Umbilical cord (tissue), 1 donor: ENCODE measurements at regions not wholly inside any gene's neighbourhood (a gene's known extent, or its start where the extent isn't known, plus 50 kb on each side); places are given as distances from the start of the nearest gene placed in this dataset.

ENCODE experiments used
- DNase-seq: peaks from one replicate; pipeline ENCODE4 v3.0.0-alpha.2; 2015; ENCODE audit warnings: low spot score

DNA sequence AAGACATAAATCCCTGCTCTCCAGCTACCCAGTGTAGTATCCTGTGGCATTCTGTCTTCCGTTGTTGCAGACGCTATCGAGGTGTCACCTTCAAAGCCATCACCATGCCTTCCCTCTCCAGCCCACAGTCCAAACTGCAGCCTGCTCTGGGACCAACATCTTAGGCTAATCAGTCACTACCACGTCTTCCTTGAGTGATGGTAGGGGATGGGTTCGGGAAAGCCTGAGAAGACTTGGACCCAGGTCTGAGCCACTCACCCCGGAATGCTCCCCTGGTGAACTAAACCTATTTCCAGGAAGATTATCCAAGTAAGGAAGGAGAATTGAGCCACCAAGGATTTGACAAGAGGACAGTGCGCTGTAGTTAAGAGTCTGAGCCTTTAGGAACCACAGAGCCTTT is 52.9 kb upstream of the IRX1 start:
- DNase-seq: no peak

DNA sequence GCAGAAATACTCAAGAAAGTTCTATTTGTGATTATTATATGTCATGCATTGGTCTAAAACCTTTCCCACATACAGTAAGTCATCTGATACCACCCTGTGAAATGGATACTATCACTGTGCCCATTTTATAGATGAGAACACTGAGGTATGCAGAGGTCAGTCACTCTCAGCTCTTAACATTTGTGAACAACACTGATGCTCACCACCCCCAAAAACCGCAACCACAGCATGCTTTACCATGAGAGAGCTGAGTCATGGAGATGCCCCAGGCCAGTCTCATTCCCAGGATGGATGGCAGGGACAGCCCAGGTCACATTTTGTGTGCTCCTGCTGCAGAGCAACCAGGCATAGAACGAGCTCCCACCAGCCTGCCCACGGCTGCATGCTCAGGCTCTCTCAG is 53.5 kb upstream of the IRX1 start:
- no peak for DNase-seq

DNA sequence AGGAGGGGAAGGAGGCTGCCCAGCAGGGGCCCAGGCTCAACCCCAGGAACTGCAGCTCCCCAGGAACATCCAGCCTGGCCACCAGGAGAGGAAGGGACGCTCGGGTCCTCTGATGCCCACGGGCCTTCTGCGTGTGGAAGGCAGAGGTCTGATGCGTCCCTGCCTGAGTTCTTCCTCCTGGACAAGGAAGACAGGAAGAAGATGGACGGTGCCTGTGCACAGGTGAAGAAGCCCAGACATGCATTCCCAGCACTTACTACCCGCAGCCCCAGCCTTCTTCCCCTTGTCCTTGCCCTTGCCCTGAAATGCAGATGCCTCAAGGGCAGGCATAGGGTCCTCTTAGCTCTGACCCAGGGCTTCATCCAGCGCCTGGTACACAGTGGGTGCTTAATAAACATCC is 56.7 kb upstream of the IRX1 start:
- DNase-seq: no peak

DNA sequence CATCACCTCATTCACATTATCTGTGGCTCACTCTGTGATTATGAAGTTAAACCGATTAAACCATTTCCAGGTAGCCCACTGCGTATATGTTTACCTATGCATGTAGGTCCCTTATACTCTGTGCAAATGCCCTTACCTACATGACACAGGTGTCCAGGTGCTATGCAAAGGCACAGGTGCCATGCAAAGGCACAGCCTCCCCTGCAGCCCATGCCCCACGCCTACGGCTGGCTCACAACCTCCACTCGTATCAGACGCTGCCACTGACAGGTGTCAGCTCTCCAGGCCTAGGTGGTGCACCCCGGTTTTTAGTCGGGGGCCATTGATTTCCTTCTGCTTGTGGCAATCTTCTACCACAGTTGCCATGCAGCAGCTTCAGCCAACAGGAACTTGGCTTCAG is 57.7 kb upstream of the IRX1 start:
- no peak for DNase-seq

DNA sequence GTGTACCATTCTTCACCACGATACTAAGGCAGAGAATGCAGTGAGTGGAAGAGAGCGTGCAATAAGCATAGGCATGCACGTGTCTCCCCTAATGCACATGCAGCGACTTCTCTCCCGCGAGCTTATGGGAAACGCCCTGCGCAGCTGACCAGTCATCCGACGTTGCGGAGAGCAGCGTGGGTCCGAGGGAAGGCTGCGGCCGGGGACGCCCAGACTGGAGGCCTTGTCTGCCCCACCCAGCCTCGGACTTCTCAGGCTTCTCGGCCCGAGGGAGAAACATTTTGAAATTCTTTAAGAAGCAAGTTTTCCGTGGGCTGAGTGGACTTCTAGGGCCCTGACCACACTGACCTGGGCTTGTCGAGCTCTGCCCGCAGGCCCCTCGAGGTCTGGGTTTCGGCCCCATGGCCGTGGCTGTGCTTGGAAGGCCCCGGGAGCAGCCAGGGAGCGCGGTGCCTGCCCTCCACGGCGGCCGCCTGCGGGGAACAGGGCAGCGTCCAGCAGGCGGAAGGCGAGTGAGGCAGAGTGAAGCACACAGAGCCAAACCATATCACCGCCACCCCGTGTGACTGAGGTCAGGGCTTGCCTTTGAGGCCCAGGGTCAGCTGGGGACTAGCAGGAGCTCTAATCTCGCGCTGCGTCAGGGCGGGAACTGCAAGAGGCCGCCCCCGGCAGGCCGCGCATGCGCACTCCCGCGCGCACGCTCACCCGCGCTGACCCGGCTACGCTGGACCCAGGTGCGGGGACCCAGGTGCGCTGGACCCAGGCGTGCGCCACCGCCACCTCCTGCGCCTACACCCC is 60.0 kb upstream of the IRX1 start:
- DNase-seq: no peak

DNA sequence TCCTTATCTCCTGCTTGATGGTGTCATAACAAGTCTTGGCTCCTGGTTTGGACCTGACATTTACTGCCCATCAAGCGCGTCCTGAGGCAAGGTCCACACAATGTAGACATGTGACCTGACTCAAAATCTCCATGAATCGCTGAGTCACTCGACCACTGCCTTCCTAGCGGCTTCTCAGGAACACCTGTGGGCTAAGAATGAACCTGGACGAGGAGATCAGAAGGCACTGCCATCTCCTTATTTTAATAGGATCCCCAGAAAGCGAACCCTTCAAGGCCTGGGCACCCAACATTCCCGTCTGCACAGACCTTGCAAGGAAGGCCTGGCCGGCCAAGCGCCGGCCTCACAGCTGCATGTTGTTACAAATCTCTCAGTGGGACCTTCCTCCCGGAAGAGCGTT is 60.6 kb upstream of the IRX1 start:
- DNase-seq: no peak

DNA sequence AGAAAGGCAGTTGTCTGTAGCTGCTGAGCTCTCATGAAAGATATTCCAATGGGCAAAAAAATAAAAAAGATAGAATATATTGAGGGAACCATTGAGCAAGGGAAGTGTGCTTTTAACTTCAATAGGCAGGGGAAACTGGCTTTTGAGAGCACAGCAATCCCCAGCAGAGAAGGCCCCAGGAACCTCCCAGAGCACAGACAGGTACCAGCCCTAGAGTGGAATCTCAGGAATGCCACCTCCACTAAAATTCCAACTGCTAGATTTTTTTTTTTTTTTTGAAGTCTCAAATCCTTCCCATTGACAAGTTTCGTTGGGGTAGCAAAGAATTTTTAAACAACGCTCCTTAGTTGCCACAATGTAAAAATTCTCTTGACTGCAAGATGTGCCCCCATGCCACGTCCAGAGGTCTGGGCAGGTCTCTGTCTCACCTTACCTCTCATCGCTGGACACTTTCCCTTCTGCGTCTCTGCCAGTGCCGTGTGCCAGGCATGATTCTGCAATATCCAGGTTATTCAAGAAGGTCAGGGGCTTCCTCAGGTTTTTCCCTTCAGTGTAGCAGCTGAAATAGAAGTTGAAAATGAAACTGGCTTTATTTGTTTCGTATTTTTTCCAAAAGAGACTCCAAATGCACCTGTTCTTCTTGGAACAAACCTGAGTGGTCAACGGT is 64.2 kb upstream of the IRX1 start:
- no peak for DNase-seq

DNA sequence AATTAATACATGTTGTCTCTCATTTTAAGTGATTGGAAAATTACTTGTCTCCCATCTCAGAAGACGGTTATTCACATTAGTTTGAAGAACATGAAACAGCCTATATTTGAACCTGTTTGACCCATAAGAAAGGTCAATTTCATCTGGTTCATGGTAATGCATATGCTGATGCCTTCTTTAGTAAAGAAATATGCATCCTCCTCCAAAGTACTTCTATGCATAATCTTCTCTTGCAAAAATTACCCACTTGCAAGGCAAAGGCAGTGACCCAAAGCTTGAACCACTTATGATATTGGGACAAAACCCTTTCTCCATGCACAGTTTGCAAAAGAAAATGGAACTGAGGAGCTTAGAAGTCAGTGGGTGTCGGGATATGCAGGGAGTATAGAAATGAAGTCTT is 65.4 kb upstream of the IRX1 start:
- DNase-seq: no peak

DNA sequence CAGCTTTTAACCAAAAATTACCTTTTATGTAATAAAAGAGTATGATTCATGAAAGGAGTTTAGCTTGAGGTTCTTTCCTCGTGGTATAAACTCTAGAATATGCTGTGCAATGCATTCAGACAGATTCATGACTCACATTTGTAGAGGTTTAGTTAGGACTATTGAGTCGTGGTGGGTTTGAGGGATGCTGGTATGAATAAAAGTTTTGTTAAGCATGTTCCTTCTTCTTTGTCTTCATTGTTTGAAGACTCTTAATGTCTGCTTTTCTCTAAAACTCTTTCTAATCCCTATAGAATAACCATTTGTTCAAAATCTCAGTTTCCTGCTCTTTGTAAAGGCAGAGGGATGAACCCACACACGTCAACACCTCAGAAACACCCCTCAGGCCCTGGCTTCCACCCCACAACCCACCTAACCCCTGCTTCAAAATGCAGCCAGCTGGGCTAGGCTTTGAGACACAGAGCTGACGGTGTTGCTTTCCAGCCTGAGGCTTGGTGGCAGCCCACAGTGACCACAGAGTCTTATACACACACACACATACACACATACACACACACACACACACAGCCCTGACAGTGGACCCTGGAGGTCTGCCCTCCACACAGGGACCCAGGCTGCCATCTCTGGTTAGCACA is 69.0 kb upstream of the IRX1 start:
- DNase-seq: no peak

DNA sequence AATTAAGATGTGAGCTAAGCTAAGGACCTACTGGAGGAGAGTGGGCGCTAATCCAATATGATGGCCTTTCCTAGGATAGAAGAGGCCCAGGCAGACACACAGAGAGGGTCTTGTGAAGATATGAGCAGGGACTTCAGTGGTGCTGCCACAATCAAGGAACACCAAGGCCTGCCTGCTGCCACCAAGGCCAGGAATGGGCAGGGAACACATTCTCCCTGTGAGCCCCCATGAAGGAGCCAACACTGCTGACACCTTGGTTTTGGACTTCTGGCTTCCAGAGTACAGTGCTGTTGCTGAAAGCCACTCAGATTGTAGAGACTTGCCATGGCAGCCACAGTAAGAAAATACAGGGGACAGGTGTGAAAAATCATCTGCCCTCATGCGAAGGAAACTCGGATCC is 73.1 kb upstream of the IRX1 start:
- DNase-seq: no peak

DNA sequence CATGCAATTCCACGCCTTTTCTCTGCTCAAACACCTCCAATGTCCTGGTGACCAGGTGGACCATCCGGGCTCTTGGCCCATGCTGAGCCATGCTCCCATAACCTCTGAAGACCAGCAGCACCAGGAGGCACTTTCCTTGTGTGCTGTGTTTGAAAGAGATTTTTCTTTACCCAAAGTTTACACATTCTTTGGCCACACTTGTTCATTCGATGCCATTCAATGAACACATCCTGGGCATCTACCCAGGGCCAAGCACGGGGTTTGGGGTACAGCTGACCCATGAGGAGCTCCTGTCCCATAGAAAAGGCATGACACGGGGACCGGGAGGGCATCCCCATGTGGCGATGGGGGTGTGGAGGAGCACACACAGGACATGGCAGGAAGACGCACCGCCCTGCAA is 77.1 kb upstream of the IRX1 start:
- DNase-seq: no peak

DNA sequence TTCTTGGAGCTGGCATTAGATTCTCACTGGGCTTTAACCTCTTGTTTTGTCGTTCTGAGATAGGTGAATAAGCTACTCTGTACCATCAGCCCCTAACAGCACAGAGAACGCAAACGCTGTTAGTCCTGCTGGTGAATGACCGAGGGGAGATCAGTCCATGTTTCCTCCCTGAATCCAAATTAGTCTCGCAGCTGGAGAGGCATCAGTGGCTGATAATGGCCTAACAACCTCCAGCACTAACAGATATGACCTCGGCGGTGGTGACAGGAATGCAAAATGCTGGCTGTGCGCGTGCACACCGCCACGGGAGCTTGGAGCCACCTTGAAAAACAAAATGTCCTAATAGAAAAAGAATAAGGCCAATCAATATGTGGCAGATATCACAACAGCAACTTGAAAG is 77.6 kb upstream of the IRX1 start:
- DNase-seq: no peak

DNA sequence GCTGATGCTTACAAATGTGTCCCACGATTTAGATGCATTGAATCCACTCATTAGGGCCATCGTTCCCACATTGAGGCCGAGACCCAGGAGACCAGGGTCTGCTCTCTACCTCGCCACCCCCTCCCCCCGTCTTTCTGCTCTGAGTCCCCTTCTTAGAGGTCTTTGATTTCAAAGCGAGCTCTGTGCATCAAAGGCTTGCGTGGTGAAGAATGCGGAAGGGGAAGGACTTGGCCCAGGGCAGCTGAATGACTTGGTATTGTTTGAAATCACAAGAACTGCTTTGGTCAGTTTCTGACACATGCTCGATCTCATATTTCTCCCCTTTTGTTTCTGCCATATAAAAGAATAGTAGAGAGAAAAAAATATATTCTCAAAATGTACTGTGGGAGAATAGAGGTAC is 78.3 kb upstream of the IRX1 start:
- no peak for DNase-seq

DNA sequence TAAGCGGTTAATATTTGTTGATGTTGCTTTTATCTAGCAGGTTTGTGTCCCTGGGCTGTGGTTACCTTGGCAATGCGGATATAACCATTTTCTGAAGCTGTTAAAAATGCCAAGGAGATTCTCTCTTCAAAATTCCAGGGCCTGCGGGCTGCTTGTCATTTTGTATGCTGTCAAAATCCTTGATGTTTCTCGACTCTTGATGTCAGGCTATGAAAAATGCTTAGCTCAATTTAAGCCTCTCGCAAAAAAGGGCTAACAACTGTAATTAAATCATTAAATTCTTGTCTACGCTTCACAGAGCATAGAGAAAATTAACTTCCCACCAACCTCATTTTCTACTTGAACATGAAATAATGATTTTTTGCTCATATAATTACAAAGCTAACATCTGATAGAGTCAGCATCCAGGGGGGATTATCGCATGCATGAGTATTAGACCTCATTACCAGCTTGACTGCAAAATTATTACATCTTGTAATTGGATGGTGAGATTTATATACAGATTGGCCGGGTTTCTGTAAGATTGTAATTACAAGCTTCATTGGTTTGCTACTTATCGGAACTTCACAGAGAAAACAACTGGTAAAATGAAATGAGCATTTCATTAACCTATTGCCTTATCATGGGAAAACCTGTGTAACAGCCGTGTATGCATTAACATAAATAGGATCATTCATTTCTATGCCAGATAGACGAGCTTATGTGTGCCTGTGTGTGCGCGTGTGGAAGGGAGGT is 83.1 kb upstream of the IRX1 start:
- DNase-seq: no peak

DNA sequence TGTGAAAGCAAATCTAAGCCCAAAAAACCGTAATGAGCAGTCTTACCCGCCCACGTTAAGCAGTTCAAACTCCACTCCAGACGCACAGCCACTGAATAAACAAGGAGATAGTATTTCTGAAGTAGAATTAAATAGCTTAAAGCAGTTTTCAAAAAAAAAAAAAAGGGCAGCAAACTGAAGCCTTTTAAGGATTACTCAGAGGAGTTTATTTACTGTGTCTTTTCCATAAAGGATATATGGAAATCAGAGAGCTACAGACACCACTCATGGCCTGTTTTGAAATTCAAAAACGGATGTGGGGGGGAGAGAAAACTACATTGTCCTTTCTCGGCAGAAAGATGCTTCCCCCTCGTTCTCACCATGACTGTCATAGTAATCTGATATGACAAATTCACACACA is 83.7 kb upstream of the IRX1 start:
- no peak for DNase-seq

DNA sequence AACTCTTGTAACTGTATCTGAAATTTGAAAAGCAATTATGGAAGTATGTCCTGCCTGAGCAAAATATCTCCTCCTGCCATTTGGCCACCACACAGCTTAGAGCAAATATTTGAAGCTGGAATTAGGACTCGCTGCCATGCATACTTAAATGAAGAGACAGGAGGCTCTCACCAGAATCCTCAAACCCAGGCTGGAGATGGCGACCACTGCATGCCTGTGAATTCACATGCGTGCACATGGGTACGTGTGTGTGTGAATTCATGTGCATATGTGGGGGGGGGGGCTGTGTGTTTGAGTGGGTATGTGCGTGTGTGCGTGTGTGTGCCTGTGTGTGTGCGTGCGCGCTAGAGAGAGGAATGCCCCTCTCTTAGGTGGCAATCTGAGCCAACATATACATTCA is 84.1 kb upstream of the IRX1 start:
- no peak for DNase-seq

DNA sequence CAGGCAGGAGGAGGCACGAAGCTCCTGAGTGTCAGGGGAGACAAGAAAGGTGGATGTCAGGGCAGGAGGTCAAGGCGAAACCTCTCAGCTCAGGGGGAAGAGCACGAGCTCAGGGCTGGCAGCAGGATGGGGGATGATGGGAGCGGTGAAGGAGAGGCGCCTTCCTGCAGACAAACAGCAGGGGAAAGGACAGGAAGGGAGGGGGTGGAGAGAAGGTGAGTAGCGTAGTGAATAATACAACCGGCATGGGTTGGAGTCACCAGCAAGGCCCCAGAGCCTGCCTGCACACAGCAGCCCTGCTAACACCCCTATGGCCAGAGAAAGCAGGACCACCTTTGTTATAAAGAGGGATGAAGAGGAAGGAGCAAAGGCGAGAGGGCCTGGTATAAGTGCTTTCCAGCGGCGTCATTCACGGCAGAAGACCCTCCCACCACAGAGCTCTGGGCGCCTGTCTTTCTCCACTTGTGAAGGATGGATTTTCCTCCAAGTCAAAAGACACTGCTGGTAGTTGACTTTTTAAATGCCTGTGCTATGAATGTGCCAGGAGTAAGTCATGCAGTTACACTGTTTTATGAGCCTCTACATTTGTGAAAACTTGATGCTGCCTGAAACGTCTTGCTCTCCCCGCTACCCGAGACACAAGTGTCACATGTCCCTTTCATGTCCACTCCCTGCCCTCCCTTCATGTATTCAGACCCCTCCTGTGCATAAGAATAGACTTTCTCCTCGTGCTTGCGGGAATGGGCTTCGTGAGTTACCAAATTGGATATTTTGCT is 84.8 kb upstream of the IRX1 start:
- no peak for DNase-seq

DNA sequence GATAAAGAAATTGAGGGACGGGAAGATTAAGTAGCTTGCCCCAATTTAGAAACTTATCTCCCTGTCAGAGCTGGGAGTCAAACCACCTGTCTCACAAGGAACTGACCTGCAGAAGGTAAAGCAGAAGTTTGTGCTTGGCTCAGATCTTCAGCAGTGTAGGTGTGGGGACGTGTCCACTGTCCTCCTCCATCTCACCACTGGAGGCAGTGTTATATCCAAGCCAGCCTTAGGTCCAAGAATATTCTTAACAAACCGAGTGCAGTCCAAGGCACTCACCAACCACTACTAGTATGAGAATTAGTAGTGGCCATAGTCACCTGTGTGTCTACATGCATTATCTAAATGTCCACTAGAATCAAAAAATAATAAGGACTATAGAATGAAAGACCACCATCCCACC is 86.3 kb upstream of the IRX1 start:
- no peak for DNase-seq

DNA sequence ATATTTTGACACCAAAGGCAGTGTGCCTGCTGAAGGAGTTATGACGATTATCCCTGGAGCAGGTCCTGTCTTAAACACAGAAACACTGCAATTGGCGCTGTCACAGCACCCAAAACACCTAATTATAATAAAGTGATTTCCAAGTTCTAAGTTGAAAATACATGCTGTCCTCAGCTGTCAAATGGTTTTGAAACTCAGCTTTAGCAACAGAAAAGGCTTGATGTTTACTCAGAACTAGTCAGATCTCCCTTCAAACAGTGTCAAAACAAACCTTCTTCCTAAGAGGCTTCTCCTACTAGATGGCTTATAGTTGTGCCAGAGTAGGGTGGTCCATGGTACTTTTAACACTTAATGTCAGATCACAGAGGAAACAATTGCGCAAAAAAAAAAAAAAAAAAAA is 87.2 kb upstream of the IRX1 start:
- no peak for DNase-seq

DNA sequence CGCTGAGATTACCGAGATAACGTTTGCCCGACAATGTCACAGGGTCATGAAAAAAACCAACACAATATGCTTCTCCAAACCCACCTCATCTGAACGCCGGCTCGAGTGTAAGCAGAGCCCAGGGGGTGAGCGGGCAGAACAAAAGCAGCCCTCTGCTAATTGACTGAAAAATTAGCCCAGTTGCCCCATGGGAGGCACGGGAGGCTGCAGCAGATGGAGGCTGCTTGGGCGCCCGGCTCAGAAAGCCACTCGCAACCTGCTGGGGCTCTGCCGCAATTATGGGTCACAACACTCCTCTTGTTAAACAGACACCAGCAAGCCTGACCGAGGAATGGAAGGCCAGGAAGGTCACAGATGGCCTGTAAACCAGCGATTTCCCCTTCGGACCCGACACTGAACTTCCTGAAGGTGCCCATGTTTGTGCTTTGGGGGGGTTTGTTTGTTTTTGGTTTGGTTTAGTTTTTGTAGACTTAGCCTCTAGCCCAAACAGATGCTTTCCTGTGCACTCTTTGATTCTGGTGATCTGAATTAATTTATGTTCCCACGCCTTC is 104.6 kb upstream of the IRX1 start:
- DNase-seq: no peak

DNA sequence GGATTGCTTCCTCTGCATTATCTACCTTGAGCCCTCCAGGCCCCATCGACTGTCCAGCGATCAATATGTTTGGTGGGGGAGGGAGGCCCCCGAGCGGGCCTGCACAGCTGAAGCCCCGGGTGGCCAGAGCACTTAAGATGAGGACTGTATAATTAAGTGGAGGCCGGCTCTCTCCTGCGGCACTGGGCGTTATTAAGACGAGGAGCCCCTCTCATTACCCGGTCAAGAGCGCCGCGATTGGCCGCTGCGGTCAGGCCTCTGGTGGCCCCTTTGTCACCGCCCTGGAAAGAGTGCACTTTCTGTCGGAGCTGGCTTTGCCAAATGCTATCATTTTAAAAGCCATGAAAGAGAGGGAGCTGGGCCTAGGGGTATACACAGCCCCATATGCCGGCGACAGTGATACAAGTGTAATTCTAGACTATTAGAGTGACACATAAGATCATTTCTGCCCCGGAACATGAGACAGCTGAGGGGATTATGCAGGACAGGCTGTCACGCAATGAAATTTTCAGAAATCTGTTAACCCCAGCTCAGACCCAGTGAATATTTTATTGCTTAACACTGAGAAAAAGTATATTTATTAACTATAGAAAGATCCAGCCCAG is 106.3 kb upstream of the IRX1 start:
- no peak for DNase-seq
